SK-N-SH (cell line): ENCODE measurements at regions not wholly inside any gene's neighbourhood (a gene's known extent, or its start where the extent isn't known, plus 50 kb on each side); places are given as distances from the start of the nearest gene placed in this dataset.

ENCODE experiments used
- CTCF ChIA-PET: fragments of 300-600, 350-600 bp; formaldehyde crosslinking; extraction: SDS; loops from one replicate; lab custom pipeline; 2021; lab: Yijun Ruan, JAX
- POLR2A ChIA-PET: fragments of 350-600 bp; sonication (Branson Sonifier 250); formaldehyde crosslinking; extraction: SDS; loops from one replicate; lab custom pipeline; 2020; ENCODE audit warnings: antibody characterized with exemption, inconsistent platforms; lab: Yijun Ruan, JAX
- DNase-seq: peaks from one replicate; pipeline ENCODE4 v3.0.0; 2012
- H2AFZ ChIP-seq: fragments of 200-600 bp; sonication (generic); 2 replicates; pipeline ENCODE4 v1.8.1; 2016; ENCODE audit warnings: antibody characterized with exemption, mild to moderate bottlenecking, low read depth
- H3F3A ChIP-seq: fragments of 200-600 bp; sonication (generic); replicated peaks from 2 replicates; pipeline ENCODE3; 2016; ENCODE audit warnings: antibody characterized with exemption, mild to moderate bottlenecking; ENCODE audit not compliant: insufficient read depth
- H3K27ac ChIP-seq, 2 experiments: fragments of 200-500 bp in 1 of 2; fragments of 200-600 bp in 1 of 2; sonication (Bioruptor generic) in 1 of 2; sonication (generic), shearing (Covaris generic) in 1 of 2; 2 replicates each; pipeline versions ENCODE4 v1.5.1 to v1.6.1; 2014 to 2016; ENCODE audit warnings: low read depth in 2 of 2, inconsistent platforms in 1 of 2, low read length in 1 of 2, mild to moderate bottlenecking in 1 of 2, mixed read lengths in 1 of 2
- H3K27me3 ChIP-seq: fragments of 200-600 bp; sonication (generic), shearing (Covaris generic); 2 replicates; pipeline ENCODE4 v1.6.1; 2016; ENCODE audit warnings: mixed run types; ENCODE audit not compliant: insufficient read depth
- H3K36me3 ChIP-seq, 2 experiments: fragments of 200-500 bp in 1 of 2; fragments of 200-600 bp in 1 of 2; sonication (Bioruptor generic) in 1 of 2; sonication (generic) in 1 of 2; replicated peaks in 1 of 2; 2 replicates each; pipeline versions ENCODE3 to v1.5.1; 2014 to 2016; ENCODE audit warnings: low read length in 1 of 2, mild to moderate bottlenecking in 1 of 2; ENCODE audit not compliant: insufficient read depth in 2 of 2, control insufficient read depth in 1 of 2
- H3K4me1 ChIP-seq, 2 experiments: fragments of 200-500 bp in 1 of 2; fragments of 200-600 bp in 1 of 2; sonication (Bioruptor generic) in 1 of 2; sonication (generic), shearing (Covaris generic) in 1 of 2; 2 replicates each; pipeline versions ENCODE4 v1.5.1 to v1.6.1; 2014 to 2016; ENCODE audit warnings: low read depth in 1 of 2, low read length in 1 of 2, mixed run types in 1 of 2; ENCODE audit not compliant: insufficient read depth in 2 of 2, control insufficient read depth in 1 of 2
- H3K4me2 ChIP-seq: fragments of 200-600 bp; sonication (generic), shearing (Covaris generic); 2 replicates; pipeline ENCODE4 v1.6.1; 2017; ENCODE audit warnings: mixed run types
- H3K4me3 ChIP-seq, 2 experiments: fragments of 200-500 bp in 1 of 2; fragments of 200-600 bp in 1 of 2; sonication (Bioruptor generic) in 1 of 2; sonication (generic), shearing (Covaris generic) in 1 of 2; 2 replicates each; pipeline versions ENCODE4 v1.5.1 to v1.8.1; 2014 to 2016; ENCODE audit warnings: low read depth in 2 of 2, inconsistent platforms in 1 of 2, low read length in 1 of 2, mild to moderate bottlenecking in 1 of 2, mixed read lengths in 1 of 2, moderate library complexity in 1 of 2
- H3K79me2 ChIP-seq: fragments of 200-600 bp; sonication (generic); 2 replicates; pipeline ENCODE4 v1.8.1; 2017; ENCODE audit warnings: mild to moderate bottlenecking; ENCODE audit not compliant: insufficient read depth
- H3K9ac ChIP-seq: fragments of 200-600 bp; sonication (generic); 2 replicates; pipeline ENCODE4 v1.6.1; 2017; ENCODE audit warnings: mixed run types
- H3K9me2 ChIP-seq: fragments of 200-600 bp; sonication (generic); 2 replicates; pipeline ENCODE4 v1.6.1; 2017; ENCODE audit warnings: mixed run types
- H3K9me3 ChIP-seq: fragments of 200-600 bp; sonication (generic); 2 replicates; pipeline ENCODE4 v1.6.1; 2017; ENCODE audit warnings: mixed run types, mild to moderate bottlenecking, moderate library complexity
- H4K20me1 ChIP-seq: fragments of 200-600 bp; sonication (generic); 2 replicates; pipeline ENCODE4 v1.6.1; 2017; ENCODE audit warnings: mild to moderate bottlenecking, mixed run types; ENCODE audit not compliant: insufficient read depth
- ELF1 ChIP-seq: IDR thresholded peaks from 2 replicates; pipeline ENCODE4 v1.4.0; 2012
- EP300 ChIP-seq, 2 experiments: IDR thresholded peaks; 2 replicates each; pipeline versions ENCODE4 v1.4.0 to v1.6.1; 2012; ENCODE audit warnings: borderline replicate concordance in 1 of 2, low read depth in 1 of 2, low read length in 1 of 2
- EZH2phosphoT487 ChIP-seq: fragments of 200-600 bp; sonication (generic); IDR thresholded peaks from 2 replicates; pipeline ENCODE4 v1.6.1; 2017; ENCODE audit warnings: low read depth, mixed run types, mild to moderate bottlenecking, antibody characterized with exemption, moderate library complexity, borderline replicate concordance
- FOSL2 ChIP-seq: IDR thresholded peaks from 2 replicates; pipeline ENCODE4 v1.4.0; 2012; ENCODE audit warnings: low read depth, mild to moderate bottlenecking, moderate library complexity, borderline replicate concordance
- FOXJ3 ChIP-seq: sonication (generic); formaldehyde crosslinking; IDR thresholded peaks from 2 replicates; pipeline ENCODE4 v1.5.1; 2020; ENCODE audit warnings: mild to moderate bottlenecking, missing genetic modification reagents
- FOXM1 ChIP-seq: IDR thresholded peaks from 2 replicates; pipeline ENCODE4 v1.4.0; 2012; ENCODE audit warnings: low read depth, mild to moderate bottlenecking
- GATA2 ChIP-seq: sonication (generic); formaldehyde crosslinking; IDR thresholded peaks from 2 replicates; pipeline ENCODE4 v1.5.0; 2020; ENCODE audit warnings: mild to moderate bottlenecking, missing genetic modification reagents
- JUND ChIP-seq: IDR thresholded peaks from 2 replicates; pipeline ENCODE4 v1.4.0; 2012
- MAX ChIP-seq: IDR thresholded peaks from 2 replicates; pipeline ENCODE4 v1.4.0; 2012; ENCODE audit warnings: low read depth
- MEF2A ChIP-seq: IDR thresholded peaks from 2 replicates; pipeline ENCODE4 v1.4.0; 2012; ENCODE audit warnings: low read depth, borderline replicate concordance
- MXI1 ChIP-seq: IDR thresholded peaks from 2 replicates; pipeline ENCODE4 v1.6.1; 2012; ENCODE audit warnings: mild to moderate bottlenecking, low read depth, low read length, improper control_type of control experiment
- NRF1 ChIP-seq: IDR thresholded peaks from 2 replicates; pipeline ENCODE4 v1.6.1; 2012; ENCODE audit warnings: low read depth, mild to moderate bottlenecking, low read length
- PBX3 ChIP-seq: IDR thresholded peaks from 2 replicates; pipeline ENCODE4; 2012
- POLR2AphosphoS5 ChIP-seq: IDR thresholded peaks from 2 replicates; pipeline ENCODE4 v1.6.1; 2012; ENCODE audit warnings: low read depth, low read length
- RCOR1 ChIP-seq: fragments of 150-350 bp; IDR thresholded peaks from 2 replicates; pipeline ENCODE4 v1.6.1; 2017; ENCODE audit warnings: antibody characterized with exemption, low read length
- RFX5 ChIP-seq: IDR thresholded peaks from 2 replicates; pipeline ENCODE4 v1.6.1; 2012; ENCODE audit warnings: mild to moderate bottlenecking, improper control_type of control experiment, low read length
- RXRA ChIP-seq: IDR thresholded peaks from 2 replicates; pipeline ENCODE4 v1.4.0; 2012; ENCODE audit warnings: low read depth, mild to moderate bottlenecking, borderline replicate concordance
- SIN3A ChIP-seq: IDR thresholded peaks from 2 replicates; pipeline ENCODE4 v1.6.1; 2012; ENCODE audit warnings: low read depth, mild to moderate bottlenecking, low read length, moderate library complexity, borderline replicate concordance
- TAF1 ChIP-seq: IDR thresholded peaks from 2 replicates; pipeline ENCODE4 v1.6.1; 2012; ENCODE audit warnings: low read depth, mild to moderate bottlenecking, low read length, moderate library complexity, borderline replicate concordance
- TEAD4 ChIP-seq: IDR thresholded peaks from 2 replicates; pipeline ENCODE4 v1.4.0; 2012; ENCODE audit warnings: mild to moderate bottlenecking, borderline replicate concordance; ENCODE audit not compliant: insufficient read depth
- USF2 ChIP-seq: fragments of 150-350 bp; IDR thresholded peaks from 2 replicates; pipeline ENCODE4 v1.6.1; 2017; ENCODE audit warnings: antibody characterized with exemption, low read length, low read depth, borderline replicate concordance
- YY1 ChIP-seq: IDR thresholded peaks from 2 replicates; pipeline ENCODE4 v1.4.0; 2012; ENCODE audit warnings: low read depth, mild to moderate bottlenecking
- ZBTB33 ChIP-seq: IDR thresholded peaks from 2 replicates; pipeline ENCODE4 v1.4.0; 2012; ENCODE audit warnings: low read depth, borderline replicate concordance
- WGBS: methylation state at CpG from one replicate; pipeline ENCODE4 v1.1.6; 2017; ENCODE audit warnings: low lambda C conversion rate; 5-methylcytosine and 5-hydroxymethylcytosine counted together

GRCh38 chr5:35513612-35514011 is 104.1 kb upstream of the SPEF2 start:
- WGBS: 70% methylated on average over 1 of the region's 1 CpG
- H3K4me2 ChIP-seq: no peak overlapping the region
- no peaks in the 10 kb centered on the region for H3K9me2 ChIP-seq
- no peak overlapping the region for H3K4me3 ChIP-seq
- DNase-seq: no peak
- H4K20me1 ChIP-seq: no peaks in the 10 kb centered on the region
- H3F3A ChIP-seq: no peaks in the 10 kb centered on the region
- no peak overlapping the region for H3K9ac ChIP-seq
- no peaks in the 10 kb centered on the region for H3K4me1 ChIP-seq
- no peak overlapping the region for H2AFZ ChIP-seq
- no peaks in the 10 kb centered on the region for H3K36me3 ChIP-seq
- no peaks in the 10 kb centered on the region for H3K79me2 ChIP-seq
- POLR2A ChIA-PET: no interaction called here
- H3K9me3 ChIP-seq: no peaks in the 10 kb centered on the region
- H3K27me3 ChIP-seq: no peaks in the 10 kb centered on the region
- TF ChIP-seq SIN3A (no peak), RXRA (no peak), FOXJ3 (CRISPR knock-in tag) (no peak), GATA2 (CRISPR knock-in tag) (no peak), FOSL2 (no peak), YY1 (no peak), FOXM1 (no peak), PBX3 (no peak), TAF1 (no peak), MXI1 (no peak), POLR2AphosphoS5 (no peak)
- TF ChIP-seq, all 33 proteins: peak for 0
- no peak overlapping the region for H3K27ac ChIP-seq
- CTCF ChIA-PET: no interaction called here

- Histone ChIP-seq H4K20me1 (no peaks in the 10 kb centered on the region), H3K9me3 (no peaks in the 10 kb centered on the region), H3K4me1 (no peaks in the 10 kb centered on the region), H3K9ac (no peak overlapping the region), H3K4me3 (no peak overlapping the region), H3K36me3 (no peaks in the 10 kb centered on the region), H3F3A (no peaks in the 10 kb centered on the region), H3K4me2 (no peak overlapping the region), H3K79me2 (no peaks in the 10 kb centered on the region), H3K27me3 (no peaks in the 10 kb centered on the region), H2AFZ (no peak overlapping the region), H3K9me2 (no peaks in the 10 kb centered on the region), H3K27ac (no peak overlapping the region)
- POLR2A ChIA-PET: no interaction called here
- TF ChIP-seq FOXJ3 (CRISPR knock-in tag): no peak
- no peak for TF ChIP-seq ZBTB33
- TF ChIP-seq JUND: no peak
- no peak for TF ChIP-seq NRF1
- no peak for TF ChIP-seq EZH2phosphoT487
- no peak for TF ChIP-seq USF2
- TF ChIP-seq MAX: no peak
- TF ChIP-seq EP300 (IDR thresholded peaks at IDR 0.05; ENCODE audit: borderline replicate concordance in 1 of 2, low read depth in 1 of 2, low read length in 1 of 2): no peak
- no peak for TF ChIP-seq GATA2 (CRISPR knock-in tag)
- no peak for TF ChIP-seq SIN3A
- TF ChIP-seq FOXM1: no peak
- no peak for TF ChIP-seq ELF1
- TF ChIP-seq MEF2A: no peak
- TF ChIP-seq RFX5: no peak
- TF ChIP-seq RCOR1: no peak
- TF ChIP-seq TEAD4: no peak
- DNase-seq: no peak
- 22% methylated on average over 4 of the region's 4 CpGs for WGBS
- CTCF ChIA-PET: no interaction called here
Measured at GRCh38 chr5:35502206-35502605, 115.5 kb upstream of the SPEF2 start.
